ENCODE measurements at regions not wholly inside any gene's neighbourhood (a gene's known extent, or its start where the extent isn't known, plus 50 kb on each side); places are given as distances from the start of the nearest gene placed in this dataset.

- Histone ChIP-seq H3K9me3 (no peaks in the 10 kb centered on the region), H3K27me3 (no peaks in the 10 kb centered on the region), H3K27ac (no peak overlapping the region), H3K4me1 (no peaks in the 10 kb centered on the region), H3K36me3 (no peaks in the 10 kb centered on the region), H3K4me3 (no peak overlapping the region)
- no peak for DNase-seq (ENCODE audit: low spot score in 2 of 2)
- no peak for TF ChIP-seq POLR2AphosphoS5 (IDR thresholded peaks at IDR 0.05)
- TF ChIP-seq CTCF (IDR thresholded peaks at IDR 0.05) = no peak
- TF ChIP-seq POLR2A (IDR thresholded peaks at IDR 0.05) = no peak
- intact Hi-C loops (cut with DNase I; ENCODE audit: low total_unique reads) = loop anchor here (5.0 kb wide), 1 partner anchor 245 kb away; no protein-coding TSS in a partner anchor
Measured at GRCh38 chr3:7847021-7847420, 654.6 kb upstream of the LMCD1 start.

- Histone ChIP-seq H3K27ac (no peak overlapping the region), H3K4me3 (no peak overlapping the region), H3K36me3 (no peaks in the 10 kb centered on the region), H3K9me3 (no peaks in the 10 kb centered on the region), H3K27me3 (no peaks in the 10 kb centered on the region), H3K4me1 (no peaks in the 10 kb centered on the region)
- TF ChIP-seq POLR2A (IDR thresholded peaks at IDR 0.05) (no peak), CTCF (IDR thresholded peaks at IDR 0.05) (no peak), POLR2AphosphoS5 (IDR thresholded peaks at IDR 0.05) (no peak)
- DNase-seq (ENCODE audit: low spot score in 2 of 2) = no peak
- intact Hi-C loops (cut with DNase I; ENCODE audit: low total_unique reads) = loop anchor here (5.0 kb wide), 1 partner anchor 245 kb away; no protein-coding TSS in a partner anchor
Measured at GRCh38 chr3:7847521-7847920, 654.1 kb upstream of the LMCD1 start.

- H3K27me3 ChIP-seq = no peaks in the 10 kb centered on the region
- no peaks in the 10 kb centered on the region for H3K9me3 ChIP-seq
- TF ChIP-seq POLR2AphosphoS5 (IDR thresholded peaks at IDR 0.05) = no peak
- TF ChIP-seq CTCF (IDR thresholded peaks at IDR 0.05) = no peak
- TF ChIP-seq POLR2A (IDR thresholded peaks at IDR 0.05) = no peak
- H3K4me3 ChIP-seq = no peak overlapping the region
- no peaks in the 10 kb centered on the region for H3K4me1 ChIP-seq
- DNase-seq (ENCODE audit: low spot score in 2 of 2) = no peak
- intact Hi-C loops (cut with DNase I; ENCODE audit: low total_unique reads) = no loop called here
- no peaks in the 10 kb centered on the region for H3K36me3 ChIP-seq
- H3K27ac ChIP-seq = no peak overlapping the region
Measured at GRCh38 chr3:7854266-7854665, 647.4 kb upstream of the LMCD1 start.

- no peaks in the 10 kb centered on the region for H3K4me1 ChIP-seq
- DNase-seq (ENCODE audit: low spot score in 2 of 2) = no peak
- H3K9me3 ChIP-seq = no peaks in the 10 kb centered on the region
- no peak overlapping the region for H3K27ac ChIP-seq
- H3K4me3 ChIP-seq = no peak overlapping the region
- TF ChIP-seq CTCF (IDR thresholded peaks at IDR 0.05) = no peak
- no peak for TF ChIP-seq POLR2AphosphoS5 (IDR thresholded peaks at IDR 0.05)
- no peak for TF ChIP-seq POLR2A (IDR thresholded peaks at IDR 0.05)
- intact Hi-C loops (cut with DNase I; ENCODE audit: low total_unique reads) = no loop called here
- no peaks in the 10 kb centered on the region for H3K27me3 ChIP-seq
- H3K36me3 ChIP-seq = no peaks in the 10 kb centered on the region
Measured at GRCh38 chr3:7854721-7855120, 646.9 kb upstream of the LMCD1 start.

GRCh38 chr3:7865611-7866010 lies 636.0 kb upstream of the LMCD1 start:
- no peak overlapping the region for H3K4me3 ChIP-seq
- no peaks in the 10 kb centered on the region for H3K36me3 ChIP-seq
- no peaks in the 10 kb centered on the region for H3K9me3 ChIP-seq
- no peak for TF ChIP-seq POLR2A (IDR thresholded peaks at IDR 0.05)
- TF ChIP-seq POLR2AphosphoS5 (IDR thresholded peaks at IDR 0.05) = no peak
- TF ChIP-seq CTCF (IDR thresholded peaks at IDR 0.05) = no peak
- no peak for DNase-seq (ENCODE audit: low spot score in 2 of 2)
- H3K4me1 ChIP-seq = no peaks in the 10 kb centered on the region
- H3K27ac ChIP-seq = no peak overlapping the region
- intact Hi-C loops (cut with DNase I; ENCODE audit: low total_unique reads) = no loop called here
- no peaks in the 10 kb centered on the region for H3K27me3 ChIP-seq
